Gastroesophageal sphincter (tissue), 3 donors: ENCODE measurements at regions not wholly inside any gene's neighbourhood (a gene's known extent, or its start where the extent isn't known, plus 50 kb on each side); places are given as distances from the start of the nearest gene placed in this dataset.

Source experiments
- POLR2A ChIP-seq, 2 donors: fragments of 450-650 bp; IDR thresholded peaks; one replicate each; pipeline ENCODE4 v1.6.1; 2017; ENCODE audit warnings: antibody characterized with exemption in 2 of 2, mild to moderate bottlenecking in 2 of 2, moderate library complexity in 1 of 2
- TF ChIP-seq, protein P1 (sequence below), 4 experiments: fragments of 200-600 bp in 2 of 4; fragments of 450-650 bp in 2 of 4; sonication (generic) in 1 of 4; IDR thresholded peaks; one replicate each; pipeline ENCODE4 v1.5.1; 2017 to 2019; ENCODE audit warnings: antibody characterized with exemption in 4 of 4, mild to moderate bottlenecking in 2 of 4, moderate library complexity in 2 of 4

GRCh38 chr6:7469696-7470095 is 71.8 kb upstream of the DSP start:
- TF ChIP-seq, protein P1, sequence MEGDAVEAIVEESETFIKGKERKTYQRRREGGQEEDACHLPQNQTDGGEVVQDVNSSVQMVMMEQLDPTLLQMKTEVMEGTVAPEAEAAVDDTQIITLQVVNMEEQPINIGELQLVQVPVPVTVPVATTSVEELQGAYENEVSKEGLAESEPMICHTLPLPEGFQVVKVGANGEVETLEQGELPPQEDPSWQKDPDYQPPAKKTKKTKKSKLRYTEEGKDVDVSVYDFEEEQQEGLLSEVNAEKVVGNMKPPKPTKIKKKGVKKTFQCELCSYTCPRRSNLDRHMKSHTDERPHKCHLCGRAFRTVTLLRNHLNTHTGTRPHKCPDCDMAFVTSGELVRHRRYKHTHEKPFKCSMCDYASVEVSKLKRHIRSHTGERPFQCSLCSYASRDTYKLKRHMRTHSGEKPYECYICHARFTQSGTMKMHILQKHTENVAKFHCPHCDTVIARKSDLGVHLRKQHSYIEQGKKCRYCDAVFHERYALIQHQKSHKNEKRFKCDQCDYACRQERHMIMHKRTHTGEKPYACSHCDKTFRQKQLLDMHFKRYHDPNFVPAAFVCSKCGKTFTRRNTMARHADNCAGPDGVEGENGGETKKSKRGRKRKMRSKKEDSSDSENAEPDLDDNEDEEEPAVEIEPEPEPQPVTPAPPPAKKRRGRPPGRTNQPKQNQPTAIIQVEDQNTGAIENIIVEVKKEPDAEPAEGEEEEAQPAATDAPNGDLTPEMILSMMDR (IDR thresholded peaks at IDR 0.05) = no peak
- TF ChIP-seq POLR2A (IDR thresholded peaks at IDR 0.05) = no peak
